Bronchial epithelial cell (primary cell): ENCODE measurements at regions not wholly inside any gene's neighbourhood (a gene's known extent, or its start where the extent isn't known, plus 50 kb on each side); places are given as distances from the start of the nearest gene placed in this dataset.

Source experiments
- DNase-seq: peaks from one replicate; pipeline ENCODE4 v3.0.0-alpha.2; 2010; ENCODE audit warnings: low read depth
- FAIRE-seq: peaks from 2 replicates; lab custom pipeline; 2011; peaks lifted over from hg19 to GRCh38; lab: Jason Lieb, UNC
- H3K27me3 ChIP-seq: 2 replicates; pipeline ENCODE4 v1.5.1; 2011; ENCODE audit warnings: low read length; ENCODE audit not compliant: control insufficient read depth, insufficient read depth
- H3K36me3 ChIP-seq: 2 replicates; pipeline ENCODE4 v1.5.1; 2011; ENCODE audit warnings: low read length; ENCODE audit not compliant: control insufficient read depth, insufficient read depth
- H3K4me3 ChIP-seq: 2 replicates; pipeline ENCODE4 v1.5.1; 2011; ENCODE audit warnings: mild to moderate bottlenecking, low read depth, low read length, control low read depth
- TF ChIP-seq, protein P1 (sequence below): IDR thresholded peaks from 2 replicates; pipeline ENCODE4 v1.5.1; 2011; ENCODE audit warnings: mild to moderate bottlenecking, moderate library complexity, low read length, control low read depth, inconsistent platforms; ENCODE audit not compliant: insufficient read depth, severe bottlenecking

DNA sequence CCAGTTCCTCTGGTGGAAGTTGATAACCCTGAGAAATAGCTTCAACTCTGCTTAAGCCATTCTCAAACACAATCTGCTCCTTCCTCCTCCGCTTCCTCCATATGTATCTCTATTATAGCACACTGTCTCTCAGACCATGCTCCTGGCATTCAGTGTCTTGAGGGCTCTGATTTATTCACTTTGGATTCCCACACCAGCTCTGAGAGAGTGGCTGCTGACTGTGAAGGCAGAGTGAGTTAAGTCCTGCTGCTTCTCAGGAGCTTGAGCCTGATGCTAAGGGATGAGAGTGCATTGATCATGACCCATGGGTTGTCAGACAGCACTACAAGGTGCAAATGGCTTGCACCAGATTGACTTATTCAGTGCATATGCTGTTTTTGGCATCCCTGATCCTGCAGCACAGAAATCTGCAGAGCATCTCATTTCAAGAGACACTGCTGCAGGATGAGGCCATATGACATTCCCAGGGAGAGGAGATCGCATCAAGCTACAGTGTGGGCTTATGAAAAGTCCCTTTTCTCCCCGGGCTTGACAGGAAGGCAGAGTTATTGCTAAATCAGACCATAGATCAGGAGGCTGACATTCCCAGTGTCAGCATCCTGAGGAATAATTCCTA, 500.5 kb upstream of the RAB6C start:
- DNase-seq (no peak), FAIRE-seq (peak; percentile 87)
- H3K27me3 ChIP-seq: no peaks in the 10 kb centered on the region
- TF ChIP-seq, protein P1, sequence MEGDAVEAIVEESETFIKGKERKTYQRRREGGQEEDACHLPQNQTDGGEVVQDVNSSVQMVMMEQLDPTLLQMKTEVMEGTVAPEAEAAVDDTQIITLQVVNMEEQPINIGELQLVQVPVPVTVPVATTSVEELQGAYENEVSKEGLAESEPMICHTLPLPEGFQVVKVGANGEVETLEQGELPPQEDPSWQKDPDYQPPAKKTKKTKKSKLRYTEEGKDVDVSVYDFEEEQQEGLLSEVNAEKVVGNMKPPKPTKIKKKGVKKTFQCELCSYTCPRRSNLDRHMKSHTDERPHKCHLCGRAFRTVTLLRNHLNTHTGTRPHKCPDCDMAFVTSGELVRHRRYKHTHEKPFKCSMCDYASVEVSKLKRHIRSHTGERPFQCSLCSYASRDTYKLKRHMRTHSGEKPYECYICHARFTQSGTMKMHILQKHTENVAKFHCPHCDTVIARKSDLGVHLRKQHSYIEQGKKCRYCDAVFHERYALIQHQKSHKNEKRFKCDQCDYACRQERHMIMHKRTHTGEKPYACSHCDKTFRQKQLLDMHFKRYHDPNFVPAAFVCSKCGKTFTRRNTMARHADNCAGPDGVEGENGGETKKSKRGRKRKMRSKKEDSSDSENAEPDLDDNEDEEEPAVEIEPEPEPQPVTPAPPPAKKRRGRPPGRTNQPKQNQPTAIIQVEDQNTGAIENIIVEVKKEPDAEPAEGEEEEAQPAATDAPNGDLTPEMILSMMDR: no peak
- H3K4me3 ChIP-seq: no peak overlapping the region
- no peaks in the 10 kb centered on the region for H3K36me3 ChIP-seq

DNA sequence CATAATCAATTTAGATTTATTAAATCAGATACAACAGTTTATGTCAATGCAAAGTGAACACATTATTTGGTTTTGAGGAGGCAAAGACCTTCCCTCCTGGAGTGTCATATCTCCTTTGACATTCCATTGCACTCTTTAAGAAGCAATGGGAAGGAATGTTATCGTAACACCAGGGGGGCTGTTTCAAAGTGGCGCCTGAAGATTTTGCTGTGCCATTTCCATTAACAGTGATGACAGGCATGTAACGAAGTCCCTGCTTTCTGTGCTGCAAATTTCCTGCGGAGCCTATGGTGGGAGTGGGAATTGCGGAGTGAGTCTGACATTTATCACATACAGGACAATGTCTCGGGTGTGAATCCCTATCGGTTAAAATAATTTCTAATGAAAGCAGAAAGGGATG, 499.6 kb upstream of the RAB6C start:
- Histone ChIP-seq H3K36me3 (no peaks in the 10 kb centered on the region), H3K27me3 (no peaks in the 10 kb centered on the region), H3K4me3 (no peak overlapping the region)
- TF ChIP-seq, protein P1: no peak
- DNase-seq: no peak
- no peak for FAIRE-seq

DNA sequence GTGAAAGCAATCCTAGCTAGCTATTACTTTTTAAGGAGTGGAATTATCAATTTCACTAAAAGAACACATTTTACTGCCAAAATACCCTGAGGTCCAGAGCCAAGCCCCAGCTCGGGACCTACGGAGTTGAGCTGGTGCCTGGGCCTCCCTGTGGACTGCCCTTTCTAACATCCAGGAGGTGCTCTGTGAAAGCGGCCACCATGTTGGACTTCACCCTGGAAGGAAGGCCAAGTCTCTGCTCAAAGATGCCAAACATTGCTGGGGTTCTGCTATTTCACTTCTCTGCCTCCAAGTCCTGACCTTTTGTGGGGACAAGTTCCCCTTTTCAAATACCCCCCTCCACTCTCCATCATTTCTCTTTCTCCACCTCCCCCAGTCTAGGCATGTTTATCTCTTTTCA, 498.7 kb upstream of the RAB6C start:
- TF ChIP-seq, protein P1: no peak
- DNase-seq (no peak), FAIRE-seq (no peak)
- Histone ChIP-seq H3K36me3 (no peaks in the 10 kb centered on the region), H3K4me3 (no peak overlapping the region), H3K27me3 (no peaks in the 10 kb centered on the region)

DNA sequence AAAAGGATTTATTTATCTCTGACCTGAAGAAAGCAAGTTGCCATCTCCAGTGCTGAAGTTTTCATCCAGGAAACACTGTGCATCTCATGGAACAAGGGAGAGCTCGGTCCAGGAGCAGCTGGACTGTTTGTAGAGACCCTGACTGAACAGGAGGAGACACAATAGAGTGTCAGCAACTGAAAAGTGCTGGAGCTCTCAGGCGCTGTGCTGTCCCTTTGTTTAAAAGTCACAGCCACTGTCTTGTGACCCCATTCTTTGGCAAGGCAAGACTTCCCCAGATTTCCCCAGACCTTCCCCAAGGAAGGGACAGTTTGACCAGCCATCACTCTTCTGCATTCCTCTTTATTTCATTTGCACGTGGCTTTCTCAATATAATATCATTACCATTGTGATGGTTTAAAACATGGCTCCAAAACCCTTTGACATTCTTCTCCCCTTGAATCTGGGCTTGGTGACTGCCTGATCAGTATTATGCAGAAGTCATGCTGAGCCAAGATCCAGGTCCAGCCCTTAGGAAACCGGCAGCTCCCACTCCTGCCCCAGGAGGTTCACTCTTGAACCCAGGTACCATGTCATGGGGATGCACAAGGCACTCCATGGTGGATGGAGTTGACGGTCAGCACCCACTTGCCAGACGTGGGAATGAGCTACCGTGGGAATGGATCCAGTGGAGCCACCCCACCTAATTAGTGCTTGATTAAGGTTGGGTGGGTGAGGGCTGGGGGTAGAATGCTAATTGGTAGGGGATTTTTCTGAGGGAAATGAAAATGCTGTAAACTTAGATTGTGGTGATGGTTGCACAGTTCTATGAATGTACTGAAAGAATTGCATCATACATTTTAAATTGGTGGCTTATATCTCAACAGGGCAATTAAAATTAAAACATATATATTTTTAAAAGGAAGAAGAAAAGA, 497.9 kb upstream of the RAB6C start:
- FAIRE-seq: no peak
- TF ChIP-seq, protein P1: no peak
- no peak for DNase-seq

DNA sequence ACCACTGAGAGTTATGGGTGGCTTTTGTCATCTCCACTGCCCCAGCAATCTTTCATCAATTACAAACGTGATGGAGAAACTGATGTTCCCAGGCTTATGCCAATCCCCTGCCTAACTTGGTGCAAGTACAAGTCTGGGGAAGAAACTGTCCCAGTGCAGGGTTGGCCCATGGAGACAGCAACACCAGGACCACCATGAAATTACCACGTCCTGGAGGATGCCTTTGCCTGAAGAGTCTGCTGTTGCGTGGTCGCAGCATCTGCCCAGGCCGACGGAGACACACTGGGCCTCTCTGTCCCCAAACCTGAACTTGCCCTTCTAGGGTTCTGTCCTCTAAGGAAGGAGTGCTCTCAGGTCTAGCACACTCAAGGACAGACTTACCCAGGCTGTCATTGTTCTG, 496.8 kb upstream of the RAB6C start:
- Histone ChIP-seq H3K36me3 (no peaks in the 10 kb centered on the region), H3K27me3 (no peaks in the 10 kb centered on the region), H3K4me3 (no peak overlapping the region)
- TF ChIP-seq, protein P1: no peak
- DNase-seq (no peak), FAIRE-seq (peak; percentile 47)

More for the DNA sequence above, 497.9 kb upstream of the RAB6C start:
- no peaks in the 10 kb centered on the region for H3K36me3 ChIP-seq
- H3K27me3 ChIP-seq: no peaks in the 10 kb centered on the region
- H3K4me3 ChIP-seq: no peak overlapping the region
